HEK293 (cell line): ENCODE measurements at regions not wholly inside any gene's neighbourhood (a gene's known extent, or its start where the extent isn't known, plus 50 kb on each side); places are given as distances from the start of the nearest gene placed in this dataset.

Experiments used
- ZNF169 ChIP-seq: fragments of 450-650 bp; formaldehyde crosslinking; IDR thresholded peaks from 2 replicates; pipeline ENCODE4 v1.5.1; 2016; ENCODE audit warnings: missing biosample characterization, missing genetic modification characterization
- ZNF248 ChIP-seq: fragments of 450-650 bp; formaldehyde crosslinking; IDR thresholded peaks from 2 replicates; pipeline ENCODE4 v1.5.1; 2017; ENCODE audit warnings: missing biosample characterization, missing genetic modification characterization
- ZNF302 ChIP-seq: fragments of 450-650 bp; formaldehyde crosslinking; IDR thresholded peaks from 2 replicates; pipeline ENCODE4 v1.5.1; 2016; ENCODE audit warnings: missing biosample characterization, missing genetic modification characterization, low read depth
- ZNF341 ChIP-seq: fragments of 450-650 bp; formaldehyde crosslinking; IDR thresholded peaks from 2 replicates; pipeline ENCODE4; 2016; ENCODE audit warnings: low read depth, missing biosample characterization, missing genetic modification characterization
- ZNF391 ChIP-seq: fragments of 450-650 bp; formaldehyde crosslinking; IDR thresholded peaks from 2 replicates; pipeline ENCODE4 v1.5.1; 2016; ENCODE audit warnings: low read depth, missing biosample characterization, missing genetic modification characterization, borderline replicate concordance
- TF ChIP-seq, protein P1 (sequence below): fragments of 450-650 bp; formaldehyde crosslinking; IDR thresholded peaks from 2 replicates; pipeline ENCODE4 v1.5.1; 2016; ENCODE audit warnings: missing biosample characterization, missing genetic modification characterization
- TF ChIP-seq, protein P2 (sequence below): fragments of 450-650 bp; formaldehyde crosslinking; conservative IDR thresholded peaks from 2 replicates; pipeline ENCODE4 v1.5.1; 2016; ENCODE audit warnings: low read depth, missing biosample characterization, missing genetic modification characterization

DNA sequence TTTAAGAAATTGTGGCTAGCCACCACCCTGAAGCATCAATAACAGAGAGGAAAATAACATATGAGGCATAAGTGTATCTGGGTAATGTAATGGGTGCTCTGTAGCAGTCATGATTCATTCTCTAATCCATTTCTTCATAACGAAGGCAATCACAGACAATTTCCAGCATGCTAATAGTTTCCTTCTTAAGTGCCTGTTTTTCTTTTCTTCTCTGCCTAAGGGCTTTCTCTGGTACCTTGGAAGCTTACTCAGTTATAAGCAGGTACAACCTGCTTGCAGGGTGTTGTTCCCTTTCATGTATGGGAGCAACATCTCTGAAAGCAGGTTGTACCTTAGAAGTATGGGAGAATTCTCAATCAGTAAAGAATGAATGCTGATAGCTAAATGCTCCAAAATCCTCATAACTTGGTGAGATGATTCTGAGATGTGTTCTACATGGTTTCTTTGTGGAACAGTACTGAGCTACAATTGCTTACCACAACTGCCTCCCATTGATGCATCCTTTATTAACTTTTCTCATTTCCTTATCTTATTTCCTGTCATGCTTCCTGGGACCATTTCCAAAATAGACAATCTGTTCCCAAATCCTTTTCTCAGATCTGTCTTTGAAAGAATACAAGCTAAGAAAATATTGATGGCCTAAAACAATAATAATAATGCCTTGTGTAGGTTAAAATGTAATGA lies 247.6 kb downstream of the PAPSS1 start:
- TF ChIP-seq ZNF302 (tag by site-specific recombination), result no peak
- no peak for TF ChIP-seq ZNF341 (tag by site-specific recombination)
- TF ChIP-seq ZNF248, result no peak
- TF ChIP-seq, protein P1, sequence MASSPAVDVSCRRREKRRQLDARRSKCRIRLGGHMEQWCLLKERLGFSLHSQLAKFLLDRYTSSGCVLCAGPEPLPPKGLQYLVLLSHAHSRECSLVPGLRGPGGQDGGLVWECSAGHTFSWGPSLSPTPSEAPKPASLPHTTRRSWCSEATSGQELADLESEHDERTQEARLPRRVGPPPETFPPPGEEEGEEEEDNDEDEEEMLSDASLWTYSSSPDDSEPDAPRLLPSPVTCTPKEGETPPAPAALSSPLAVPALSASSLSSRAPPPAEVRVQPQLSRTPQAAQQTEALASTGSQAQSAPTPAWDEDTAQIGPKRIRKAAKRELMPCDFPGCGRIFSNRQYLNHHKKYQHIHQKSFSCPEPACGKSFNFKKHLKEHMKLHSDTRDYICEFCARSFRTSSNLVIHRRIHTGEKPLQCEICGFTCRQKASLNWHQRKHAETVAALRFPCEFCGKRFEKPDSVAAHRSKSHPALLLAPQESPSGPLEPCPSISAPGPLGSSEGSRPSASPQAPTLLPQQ, result no peak
- TF ChIP-seq ZNF391, result no peak
- TF ChIP-seq ZNF169 (tag by site-specific recombination), result no peak
- TF ChIP-seq, protein P2, sequence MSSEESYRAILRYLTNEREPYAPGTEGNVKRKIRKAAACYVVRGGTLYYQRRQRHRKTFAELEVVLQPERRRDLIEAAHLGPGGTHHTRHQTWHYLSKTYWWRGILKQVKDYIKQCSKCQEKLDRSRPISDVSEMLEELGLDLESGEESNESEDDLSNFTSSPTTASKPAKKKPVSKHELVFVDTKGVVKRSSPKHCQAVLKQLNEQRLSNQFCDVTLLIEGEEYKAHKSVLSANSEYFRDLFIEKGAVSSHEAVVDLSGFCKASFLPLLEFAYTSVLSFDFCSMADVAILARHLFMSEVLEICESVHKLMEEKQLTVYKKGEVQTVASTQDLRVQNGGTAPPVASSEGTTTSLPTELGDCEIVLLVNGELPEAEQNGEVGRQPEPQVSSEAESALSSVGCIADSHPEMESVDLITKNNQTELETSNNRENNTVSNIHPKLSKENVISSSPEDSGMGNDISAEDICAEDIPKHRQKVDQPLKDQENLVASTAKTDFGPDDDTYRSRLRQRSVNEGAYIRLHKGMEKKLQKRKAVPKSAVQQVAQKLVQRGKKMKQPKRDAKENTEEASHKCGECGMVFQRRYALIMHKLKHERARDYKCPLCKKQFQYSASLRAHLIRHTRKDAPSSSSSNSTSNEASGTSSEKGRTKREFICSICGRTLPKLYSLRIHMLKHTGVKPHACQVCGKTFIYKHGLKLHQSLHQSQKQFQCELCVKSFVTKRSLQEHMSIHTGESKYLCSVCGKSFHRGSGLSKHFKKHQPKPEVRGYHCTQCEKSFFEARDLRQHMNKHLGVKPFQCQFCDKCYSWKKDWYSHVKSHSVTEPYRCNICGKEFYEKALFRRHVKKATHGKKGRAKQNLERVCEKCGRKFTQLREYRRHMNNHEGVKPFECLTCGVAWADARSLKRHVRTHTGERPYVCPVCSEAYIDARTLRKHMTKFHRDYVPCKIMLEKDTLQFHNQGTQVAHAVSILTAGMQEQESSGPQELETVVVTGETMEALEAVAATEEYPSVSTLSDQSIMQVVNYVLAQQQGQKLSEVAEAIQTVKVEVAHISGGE (tag by site-specific recombination), result no peak
